HFF-Myc (cell line): ENCODE measurements at regions not wholly inside any gene's neighbourhood (a gene's known extent, or its start where the extent isn't known, plus 50 kb on each side); places are given as distances from the start of the nearest gene placed in this dataset.
"Not testable (repeated sequence)": the region's sequence is repeated elsewhere in the genome, so short reads cannot be mapped to it uniquely, and the experiment has no call there.

ENCODE experiments used
- DNase-seq: peaks from one replicate; pipeline ENCODE4 v3.0.0-alpha.2; 2011; ENCODE audit warnings: low read depth; ENCODE audit errors: extremely low read depth
- H3K4me3 ChIP-seq: replicated peaks from 2 replicates; pipeline ENCODE4 v1.5.1; 2011; ENCODE audit warnings: low read depth, mild to moderate bottlenecking, control low read depth, low read length
- CTCF ChIP-seq: IDR thresholded peaks from 2 replicates; pipeline ENCODE4 v1.5.1; 2012; ENCODE audit warnings: mild to moderate bottlenecking, low read depth, low read length, control low read depth; ENCODE audit errors: missing control alignments

DNA sequence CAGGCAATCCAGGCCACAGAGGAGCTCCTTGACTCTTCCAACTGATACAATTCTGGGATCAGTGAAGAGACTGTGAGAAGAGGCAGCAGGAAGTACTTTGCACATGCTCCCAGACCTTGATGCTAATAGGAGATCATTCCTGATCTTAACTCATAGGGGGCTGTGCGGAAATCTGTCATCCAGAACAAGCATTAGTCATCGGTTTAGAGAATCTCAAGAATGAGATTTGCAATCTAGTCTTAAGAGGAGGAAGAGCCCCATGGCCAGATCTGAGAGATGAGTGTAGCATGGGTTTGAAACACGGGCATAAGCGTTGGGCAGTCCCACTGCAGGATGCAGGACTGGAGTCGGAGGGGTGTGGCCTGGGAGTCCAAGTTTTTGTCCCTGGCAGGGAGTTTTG is 1081.1 kb downstream of the NAALADL2 start:
- TF ChIP-seq CTCF = no peak
- no peak for DNase-seq
- H3K4me3 ChIP-seq = no peak overlapping the region

DNA sequence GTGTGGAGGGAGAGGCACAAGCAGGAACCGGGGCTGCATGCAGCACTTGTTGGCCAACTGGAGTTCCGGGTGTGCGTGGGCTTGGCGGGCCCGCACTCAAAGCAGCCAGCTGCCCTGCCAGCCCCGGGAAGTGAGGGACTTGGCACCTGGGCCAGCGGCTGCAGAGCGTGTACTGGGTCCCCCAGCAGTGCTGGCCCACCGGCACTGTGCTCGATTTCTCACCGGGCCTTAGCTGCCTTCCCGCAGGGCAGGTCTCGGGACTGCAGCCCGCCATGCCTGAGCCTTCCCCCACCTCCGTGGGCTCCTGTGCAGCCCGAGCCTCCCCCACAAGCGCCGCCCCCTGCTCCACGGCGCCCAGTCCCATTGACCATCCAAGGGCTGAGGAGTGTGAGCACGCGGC is 1078.2 kb downstream of the NAALADL2 start:
- H3K4me3 ChIP-seq, DNase-seq: not testable (repeated sequence)

GRCh38 chr3:175932586-175932985 is 1073.5 kb downstream of the NAALADL2 start:
- DNase-seq = no peak

GRCh38 chr3:175919133-175919532 is 1060.0 kb downstream of the NAALADL2 start:
- H3K4me3 ChIP-seq = no peak overlapping the region
- TF ChIP-seq CTCF = no peak
- no peak for DNase-seq

More at GRCh38 chr3:175932586-175932985, 1073.5 kb downstream of the NAALADL2 start:
- TF ChIP-seq CTCF = no peak
- H3K4me3 ChIP-seq = no peak overlapping the region

DNA sequence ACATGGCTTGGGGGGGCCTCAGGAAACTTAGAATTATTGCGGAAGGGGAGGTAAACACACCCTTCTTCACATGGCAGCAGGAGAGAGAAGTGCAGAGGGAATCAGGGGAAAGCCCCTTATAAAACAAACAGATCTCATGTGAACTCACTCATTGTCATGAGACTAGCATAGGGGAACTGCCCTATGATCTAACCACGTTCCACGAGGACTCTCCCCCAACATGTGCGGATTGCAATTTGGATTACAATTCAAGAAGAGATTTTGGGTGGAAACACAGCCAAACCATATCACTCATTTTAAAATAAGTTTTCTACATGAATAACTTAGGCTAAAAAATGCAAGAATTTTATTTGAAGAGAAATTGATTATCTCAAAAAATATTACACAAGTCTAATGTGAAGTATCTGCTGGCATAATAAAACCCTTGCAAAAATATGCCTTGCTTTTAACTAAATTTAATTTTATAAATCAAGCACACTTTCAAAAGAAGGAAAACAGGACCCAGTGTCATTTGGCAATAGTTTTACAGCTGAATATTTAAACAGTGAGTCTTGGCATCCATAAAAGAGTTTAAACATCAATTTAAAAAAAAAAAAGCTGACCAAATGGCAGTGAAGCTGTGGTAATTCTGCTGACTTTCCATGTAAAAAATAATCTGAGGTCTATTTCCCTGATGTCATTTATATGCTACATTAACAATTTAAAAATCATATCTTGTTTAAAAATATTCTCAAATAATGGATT is 1057.2 kb downstream of the NAALADL2 start:
- DNase-seq = no peak
- no peak overlapping the region for H3K4me3 ChIP-seq
- no peak for TF ChIP-seq CTCF

- TF ChIP-seq CTCF = no peak
- no peak for DNase-seq
- H3K4me3 ChIP-seq = no peak overlapping the region
Observed at GRCh38 chr3:175914785-175915184, 1055.7 kb downstream of the NAALADL2 start.

DNA sequence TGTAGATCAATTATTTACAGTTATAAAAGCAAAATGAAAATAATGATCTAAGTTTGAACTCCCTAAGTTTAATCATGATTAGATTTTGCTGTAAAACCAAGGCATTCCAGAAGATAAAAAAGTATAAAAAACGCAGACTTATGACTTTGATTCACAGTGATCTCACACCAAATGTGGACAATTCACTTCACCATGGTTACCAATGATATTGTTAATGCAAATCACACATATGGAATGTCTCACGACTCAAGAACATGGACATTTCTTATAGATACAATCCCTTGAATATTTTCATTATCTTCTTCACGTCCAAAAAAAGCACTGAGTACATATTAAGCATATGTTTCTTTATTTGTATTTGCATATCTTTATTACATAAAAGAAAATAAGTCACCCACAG is 1054.2 kb downstream of the NAALADL2 start:
- DNase-seq = no peak
- no peak overlapping the region for H3K4me3 ChIP-seq
- TF ChIP-seq CTCF = no peak
